Adrenal gland (tissue), 5 donors: ENCODE measurements at regions not wholly inside any gene's neighbourhood (a gene's known extent, or its start where the extent isn't known, plus 50 kb on each side); places are given as distances from the start of the nearest gene placed in this dataset.
"Not testable (repeated sequence)": the region's sequence is repeated elsewhere in the genome, so short reads cannot be mapped to it uniquely, and the experiment has no call there.

ENCODE experiments used
- POLR2A ChIP-seq, 2 donors: fragments of 450-650 bp; IDR thresholded peaks; one replicate each; pipeline ENCODE4 v1.6.1; 2017; ENCODE audit warnings: antibody characterized with exemption in 2 of 2, mild to moderate bottlenecking in 2 of 2, moderate library complexity in 1 of 2
- TF ChIP-seq, protein P1 (sequence below), 6 experiments: fragments of 450-650 bp in 4 of 6; fragments of 200-600 bp in 2 of 6; sonication (generic) in 1 of 6; IDR thresholded peaks; 1 replicate in 5 of 6; 2 replicates in 1 of 6; pipeline versions ENCODE4 v1.5.1 to v1.8.0; 2016 to 2021; ENCODE audit warnings: antibody characterized with exemption in 6 of 6, mild to moderate bottlenecking in 2 of 6, moderate library complexity in 1 of 6
- donor health status: DM: no; HTN: no; CAD: no.

DNA sequence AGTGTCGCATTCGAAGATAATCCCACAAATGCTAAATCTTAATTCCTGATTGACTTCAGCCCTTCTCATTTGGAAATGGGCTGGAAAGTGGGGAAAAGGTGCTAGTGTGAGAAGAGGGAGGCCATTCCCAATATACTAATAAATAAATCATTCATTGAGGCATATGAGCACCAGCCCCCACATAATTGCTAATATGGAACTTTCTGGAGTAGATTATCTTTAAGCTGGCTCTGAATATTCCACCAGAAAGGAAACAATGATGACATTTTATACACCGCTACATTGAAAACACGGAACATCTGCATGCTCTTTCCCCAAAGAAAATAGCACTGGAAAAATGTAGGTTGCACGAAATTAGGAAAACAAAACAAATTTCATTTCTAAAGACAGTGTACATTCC lies 376.1 kb downstream of the BCL2L11 start:
- TF ChIP-seq, protein P1, sequence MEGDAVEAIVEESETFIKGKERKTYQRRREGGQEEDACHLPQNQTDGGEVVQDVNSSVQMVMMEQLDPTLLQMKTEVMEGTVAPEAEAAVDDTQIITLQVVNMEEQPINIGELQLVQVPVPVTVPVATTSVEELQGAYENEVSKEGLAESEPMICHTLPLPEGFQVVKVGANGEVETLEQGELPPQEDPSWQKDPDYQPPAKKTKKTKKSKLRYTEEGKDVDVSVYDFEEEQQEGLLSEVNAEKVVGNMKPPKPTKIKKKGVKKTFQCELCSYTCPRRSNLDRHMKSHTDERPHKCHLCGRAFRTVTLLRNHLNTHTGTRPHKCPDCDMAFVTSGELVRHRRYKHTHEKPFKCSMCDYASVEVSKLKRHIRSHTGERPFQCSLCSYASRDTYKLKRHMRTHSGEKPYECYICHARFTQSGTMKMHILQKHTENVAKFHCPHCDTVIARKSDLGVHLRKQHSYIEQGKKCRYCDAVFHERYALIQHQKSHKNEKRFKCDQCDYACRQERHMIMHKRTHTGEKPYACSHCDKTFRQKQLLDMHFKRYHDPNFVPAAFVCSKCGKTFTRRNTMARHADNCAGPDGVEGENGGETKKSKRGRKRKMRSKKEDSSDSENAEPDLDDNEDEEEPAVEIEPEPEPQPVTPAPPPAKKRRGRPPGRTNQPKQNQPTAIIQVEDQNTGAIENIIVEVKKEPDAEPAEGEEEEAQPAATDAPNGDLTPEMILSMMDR (IDR thresholded peaks at IDR 0.05), result not testable (repeated sequence)
- not testable (repeated sequence) for TF ChIP-seq POLR2A (IDR thresholded peaks at IDR 0.05)
